ENCODE measurements at regions not wholly inside any gene's neighbourhood (a gene's known extent, or its start where the extent isn't known, plus 50 kb on each side); places are given as distances from the start of the nearest gene placed in this dataset.

GRCh38 chr10:121185816-121186455 lies 334.8 kb downstream of the WDR11 start:
- DNase-seq = no peak

- no peak for DNase-seq
These were observed 336.2 kb downstream of the WDR11 start for GRCh38 chr10:121187391-121187790.

- DNase-seq = no peak
These were observed 336.8 kb downstream of the WDR11 start for GRCh38 chr10:121188005-121188404.

- DNase-seq = no peak
These were observed 337.9 kb downstream of the WDR11 start for GRCh38 chr10:121189066-121189465.

GRCh38 chr10:121194696-121195523 lies 343.7 kb downstream of the WDR11 start:
- no peak for DNase-seq

- no peak for DNase-seq
These were observed 344.4 kb downstream of the WDR11 start for GRCh38 chr10:121195524-121195910.

GRCh38 chr10:121199081-121199480 lies 347.9 kb downstream of the WDR11 start:
- DNase-seq = no peak

GRCh38 chr10:121205625-121206024 lies 354.5 kb downstream of the WDR11 start:
- no peak for DNase-seq

GRCh38 chr10:121211446-121211845 lies 360.3 kb downstream of the WDR11 start:
- DNase-seq = no peak

GRCh38 chr10:121213437-121213836 lies 362.3 kb downstream of the WDR11 start:
- no peak for DNase-seq

GRCh38 chr10:121216295-121216694 lies 365.1 kb downstream of the WDR11 start:
- DNase-seq = no peak

GRCh38 chr10:121216721-121217181 lies 365.6 kb downstream of the WDR11 start:
- DNase-seq = no peak

- no peak for DNase-seq
These were observed 366.2 kb downstream of the WDR11 start for GRCh38 chr10:121217331-121217730.

GRCh38 chr10:121221072-121221471 lies 369.9 kb downstream of the WDR11 start:
- no peak for DNase-seq

GRCh38 chr10:121221991-121222390 lies 370.8 kb downstream of the WDR11 start:
- DNase-seq = no peak

GRCh38 chr10:121222842-121223241 lies 371.7 kb downstream of the WDR11 start:
- no peak for DNase-seq

- no peak for DNase-seq
These were observed 367.2 kb downstream of the FGFR2 start for GRCh38 chr10:121231079-121231478.

- no peak for DNase-seq
These were observed 365.8 kb downstream of the FGFR2 start for GRCh38 chr10:121232494-121232893.

- DNase-seq = no peak
These were observed 362.6 kb downstream of the FGFR2 start for GRCh38 chr10:121235692-121236091.

GRCh38 chr10:121236621-121237020 lies 361.6 kb downstream of the FGFR2 start:
- DNase-seq = no peak

- no peak for DNase-seq
These were observed 360.5 kb downstream of the FGFR2 start for GRCh38 chr10:121237718-121238117.

- DNase-seq = no peak
These were observed 358.2 kb downstream of the FGFR2 start for GRCh38 chr10:121240011-121240410.

GRCh38 chr10:121240556-121240955 lies 357.7 kb downstream of the FGFR2 start:
- DNase-seq = no peak

GRCh38 chr10:121241337-121241736 lies 356.9 kb downstream of the FGFR2 start:
- DNase-seq = no peak

Data from stimulated activated CD4-positive, alpha-beta T cell treated with anti-CD3 and anti-CD28 coated beads, Interleukin-2, amount 100 ng/mL, for 24 hours (primary cell).